ENCODE measurements at regions not wholly inside any gene's neighbourhood (a gene's known extent, or its start where the extent isn't known, plus 50 kb on each side); places are given as distances from the start of the nearest gene placed in this dataset.

- TF ChIP-seq CTCF (IDR thresholded peaks at IDR 0.05; ENCODE audit: low read length) (no peak), EZH2phosphoT487 (IDR thresholded peaks at IDR 0.05; ENCODE audit: low read length) (no peak)
These were observed 322.6 kb upstream of the XYLT1 start for GRCh38 chr16:17793354-17793753.

Measured in MM.1S (cell line).